AG08395 (cell line): ENCODE measurements at regions not wholly inside any gene's neighbourhood (a gene's known extent, or its start where the extent isn't known, plus 50 kb on each side); places are given as distances from the start of the nearest gene placed in this dataset.
"Not testable (repeated sequence)": the region's sequence is repeated elsewhere in the genome, so short reads cannot be mapped to it uniquely, and the experiment has no call there.

Experiments used
- DNase-seq: peaks from one replicate; pipeline ENCODE4 v3.0.0; 2012; ENCODE audit warnings: mixed read lengths, low spot score

GRCh38 chr6:27617700-27618689 lies 145.1 kb upstream of the ZNF184 start:
- peak; percentile 47 for DNase-seq

- DNase-seq = peak; percentile 15
These were observed 144.3 kb upstream of the ZNF184 start for GRCh38 chr6:27617046-27617687.

- no peak for DNase-seq
These were observed 143.6 kb upstream of the ZNF184 start for GRCh38 chr6:27616328-27617045.

- no peak for DNase-seq
These were observed 138.5 kb upstream of the ZNF184 start for GRCh38 chr6:27611451-27611850.

GRCh38 chr6:27608916-27609883 lies 136.3 kb upstream of the ZNF184 start:
- DNase-seq = peak; percentile 51

GRCh38 chr6:27605401-27606342 lies 132.8 kb upstream of the ZNF184 start:
- DNase-seq = peak; percentile 42

- no peak for DNase-seq
These were observed 132.1 kb upstream of the ZNF184 start for GRCh38 chr6:27604986-27605385.

GRCh38 chr6:27601668-27602254 lies 128.9 kb upstream of the ZNF184 start:
- no peak for DNase-seq

GRCh38 chr6:27599859-27600532 lies 127.1 kb upstream of the ZNF184 start:
- no peak for DNase-seq

GRCh38 chr6:27597031-27597567 lies 124.2 kb upstream of the ZNF184 start:
- not testable (repeated sequence) for DNase-seq

- no peak for DNase-seq
These were observed 121.0 kb upstream of the ZNF184 start for GRCh38 chr6:27593861-27594260.

- no peak for DNase-seq
These were observed 120.4 kb upstream of the ZNF184 start for GRCh38 chr6:27593200-27593818.

- peak; percentile 67 for DNase-seq
These were observed 119.7 kb upstream of the ZNF184 start for GRCh38 chr6:27592481-27593199.

GRCh38 chr6:27591699-27592480 lies 119.0 kb upstream of the ZNF184 start:
- DNase-seq = no peak

- DNase-seq = not testable (repeated sequence)
These were observed 112.4 kb upstream of the ZNF184 start for GRCh38 chr6:27585316-27585715.

GRCh38 chr6:27584326-27584725 lies 111.4 kb upstream of the ZNF184 start:
- no peak for DNase-seq
